A549 (cell line): ENCODE measurements at regions not wholly inside any gene's neighbourhood (a gene's known extent, or its start where the extent isn't known, plus 50 kb on each side); places are given as distances from the start of the nearest gene placed in this dataset.

Source experiments
- ATAC-seq, 2 experiments: fragments of 200-7000 bp in 1 of 2; fragments of >200 bp in 1 of 2; cut with Nextera tagmentation in 1 of 2; cut with Tn5 transposase in 1 of 2; 3 replicates each; pipeline versions ENCODE4 v1.8.0 to v1.9.1; 2018 to 2020; ENCODE audit warnings: mild to moderate bottlenecking in 1 of 2, moderate library complexity in 1 of 2
- CTCF ChIA-PET: fragments of 300-600 bp; sonication (Branson Sonifier 250); formaldehyde crosslinking; extraction: SDS; loops from one replicate; lab custom pipeline; 2021; ENCODE audit warnings: antibody characterized with exemption, inconsistent platforms; lab: Yijun Ruan, JAX
- POLR2A ChIA-PET: fragments of 350-600 bp; formaldehyde crosslinking; extraction: SDS; loops from one replicate; lab custom pipeline; 2021; ENCODE audit warnings: antibody characterized with exemption, inconsistent platforms; lab: Yijun Ruan, JAX
- DNase-seq, 2 experiments: peaks; one replicate each; pipeline versions ENCODE4 v3.0.0 to v3.0.0-alpha.2; 2011 to 2016; ENCODE audit warnings: low read depth in 1 of 2, low spot score in 1 of 2
- FAIRE-seq: peaks from 2 replicates; lab custom pipeline; 2011; peaks lifted over from hg19 to GRCh38; lab: Jason Lieb, UNC
- H3K27ac ChIP-seq, 2 experiments: fragments of >200 bp; sonication (Bioruptor Twin); formaldehyde crosslinking; 3 replicates each; pipeline ENCODE4 v1.5.1; 2016 to 2017
- H3K4me1 ChIP-seq: fragments of >200 bp; sonication (Bioruptor Twin); formaldehyde crosslinking; 3 replicates; pipeline ENCODE4 v1.6.1; 2016
- H3K4me2 ChIP-seq: fragments of >200 bp; sonication (Bioruptor Twin); formaldehyde crosslinking; 3 replicates; pipeline ENCODE4 v1.6.1; 2016
- H3K4me3 ChIP-seq: fragments of >200 bp; sonication (Bioruptor Twin); formaldehyde crosslinking; 3 replicates; pipeline ENCODE4 v1.5.1; 2016
- H3K9me3 ChIP-seq: fragments of >200 bp; sonication (Bioruptor Twin); formaldehyde crosslinking; 3 replicates; pipeline ENCODE4 v1.6.1; 2016
- BCL3 ChIP-seq: fragments of >200 bp; sonication (Bioruptor Twin); formaldehyde crosslinking; IDR thresholded peaks from 3 replicates; pipeline ENCODE4 v1.6.1; 2016
- CBX2 ChIP-seq: fragments of 200-600 bp; sonication (generic); IDR thresholded peaks from 2 replicates; pipeline ENCODE4 v1.6.1; 2016; ENCODE audit warnings: low read depth, mild to moderate bottlenecking, borderline replicate concordance
- CBX8 ChIP-seq: fragments of 200-600 bp; sonication (generic); IDR thresholded peaks from 2 replicates; pipeline ENCODE4 v1.6.1; 2016
- EHMT2 ChIP-seq: fragments of 200-600 bp; sonication (generic); IDR thresholded peaks from 2 replicates; pipeline ENCODE4 v1.6.1; 2016; ENCODE audit warnings: antibody characterized with exemption, low read depth, mild to moderate bottlenecking, moderate library complexity
- EP300 ChIP-seq, 2 experiments: fragments of >200 bp; sonication (Bioruptor Twin); formaldehyde crosslinking; IDR thresholded peaks; 2 replicates in 1 of 2; 3 replicates in 1 of 2; pipeline ENCODE4 v1.6.1; 2016 to 2017
- ESRRA ChIP-seq: fragments of 150-350 bp; IDR thresholded peaks from 2 replicates; pipeline ENCODE4 v1.6.1; 2014; ENCODE audit warnings: mild to moderate bottlenecking, low read length, borderline replicate concordance
- FOSL2 ChIP-seq, 2 experiments: fragments of 450-650 bp in 1 of 2; fragments of >200 bp in 1 of 2; sonication (Bioruptor Twin) in 1 of 2; formaldehyde crosslinking; IDR thresholded peaks; 2 replicates each; pipeline versions ENCODE4 v1.5.0 to v1.6.1; 2016 to 2020; ENCODE audit warnings: mild to moderate bottlenecking in 1 of 2, moderate library complexity in 1 of 2
- GATA3 ChIP-seq: IDR thresholded peaks from 2 replicates; pipeline ENCODE4 v1.6.1; 2012; ENCODE audit warnings: borderline replicate concordance
- HDAC2 ChIP-seq: fragments of 200-600 bp; sonication (generic); IDR thresholded peaks from 2 replicates; pipeline ENCODE4 v1.6.1; 2016
- HES2 ChIP-seq: fragments of >200 bp; sonication (Bioruptor Twin); formaldehyde crosslinking; IDR thresholded peaks from 2 replicates; pipeline ENCODE4 v1.6.1; 2016
- JUN ChIP-seq, 2 experiments: fragments of >200 bp; sonication (Bioruptor Twin); formaldehyde crosslinking; IDR thresholded peaks; 2 replicates in 1 of 2; 3 replicates in 1 of 2; pipeline ENCODE4 v1.6.1; 2016 to 2017
- MAX ChIP-seq: IDR thresholded peaks from 2 replicates; pipeline ENCODE4 v1.6.1; 2012
- MAZ ChIP-seq: fragments of 150-350 bp; IDR thresholded peaks from 2 replicates; pipeline ENCODE4 v1.6.1; 2014; ENCODE audit warnings: antibody characterized with exemption, low read depth, low read length, borderline replicate concordance
- NFE2L2 ChIP-seq: fragments of 150-350 bp; conservative IDR thresholded peaks from 2 replicates; pipeline ENCODE4 v1.6.1; 2014; ENCODE audit warnings: low read length
- PBX3 ChIP-seq: IDR thresholded peaks from 2 replicates; pipeline ENCODE4 v1.6.1; 2012
- PHF8 ChIP-seq: fragments of 200-600 bp; sonication (generic); IDR thresholded peaks from 2 replicates; pipeline ENCODE4 v1.6.1; 2016; ENCODE audit warnings: low read depth, mild to moderate bottlenecking, antibody characterized with exemption, moderate library complexity, borderline replicate concordance
- SREBF2 ChIP-seq: fragments of 450-650 bp; IDR thresholded peaks from 2 replicates; pipeline ENCODE4 v1.6.1; 2014; ENCODE audit warnings: mild to moderate bottlenecking, moderate library complexity
- TFCP2L1 ChIP-seq: fragments of 250-450 bp; sonication (Bioruptor Pico); IDR thresholded peaks from 2 replicates; pipeline ENCODE4 v1.5.0; 2021; ENCODE audit warnings: mild to moderate bottlenecking
- TP53 ChIP-seq: fragments of 250-450 bp; sonication (Bioruptor Pico); IDR thresholded peaks from 2 replicates; pipeline ENCODE4 v1.5.0; 2021; ENCODE audit warnings: mild to moderate bottlenecking, moderate library complexity
- ZFP36 ChIP-seq: fragments of 450-650 bp; IDR thresholded peaks from 2 replicates; pipeline ENCODE4 v1.6.1; 2014; ENCODE audit warnings: borderline replicate concordance; ENCODE audit not compliant: partially characterized antibody
- ZNF302 ChIP-seq: fragments of 250-450 bp; sonication (Bioruptor Pico); IDR thresholded peaks from 2 replicates; pipeline ENCODE4 v1.9.0; 2021; ENCODE audit warnings: inconsistent platforms, mild to moderate bottlenecking, moderate library complexity
- ZSCAN20 ChIP-seq: fragments of 250-450 bp; sonication (Bioruptor Pico); IDR thresholded peaks from 2 replicates; pipeline ENCODE4 v1.8.0; 2022; ENCODE audit warnings: mild to moderate bottlenecking, moderate library complexity
- WGBS: methylation state at CpG from one replicate; pipeline ENCODE4 v1.1.6; 2017; ENCODE audit errors: missing lambda C conversion rate; 5-methylcytosine and 5-hydroxymethylcytosine counted together

GRCh38 chr6:165752451-165752850, 89.4 kb upstream of the PDE10A start:
- no peak for FAIRE-seq
- TF ChIP-seq PBX3 (no peak), BCL3 (no peak), TFCP2L1 (CRISPR knock-in tag) (no peak), NFE2L2 (no peak), HES2 (no peak), ZFP36 (no peak), CBX2 (no peak)
- TF ChIP-seq, all 56 proteins: peak for 0
- ChIA-PET POLR2A (no interaction called here), CTCF (no interaction called here)
- ATAC-seq (no peak), DNase-seq (no peak)
- H3K4me1 ChIP-seq = no peaks in the 10 kb centered on the region
- no peak overlapping the region for H3K4me2 ChIP-seq
- no peak overlapping the region for H3K4me3 ChIP-seq
- 96% methylated on average over 3 of the region's 3 CpGs for WGBS
- H3K9me3 ChIP-seq = no peaks in the 10 kb centered on the region
- no peak overlapping the region for H3K27ac ChIP-seq

GRCh38 chr6:165751486-165751885, 88.4 kb upstream of the PDE10A start:
- Histone ChIP-seq H3K4me2 (no peak overlapping the region), H3K9me3 (no peaks in the 10 kb centered on the region), H3K4me3 (no peak overlapping the region), H3K27ac (no peak overlapping the region)
- ChIA-PET CTCF (no interaction called here), POLR2A (no interaction called here)
- FAIRE-seq = no peak
- no peak for DNase-seq
- no peak for TF ChIP-seq EHMT2
- TF ChIP-seq MAZ = no peak
- TF ChIP-seq EP300 (IDR thresholded peaks at IDR 0.05) = no peak
- TF ChIP-seq PHF8 = no peak
- TF ChIP-seq FOSL2 (IDR thresholded peaks at IDR 0.05) = no peak
- TF ChIP-seq FOSL2 (CRISPR knock-in tag; IDR thresholded peaks at IDR 0.05) = no peak
- no peak for TF ChIP-seq PBX3
- TF ChIP-seq, all 56 proteins: peak for 0
- H3K4me1 ChIP-seq = no peaks in the 10 kb centered on the region
- WGBS = 92% methylated on average over 7 of the region's 7 CpGs
- no peak for ATAC-seq

GRCh38 chr6:165749163-165749562, 86.1 kb upstream of the PDE10A start:
- CTCF ChIA-PET = no interaction called here
- DNase-seq (no peak), ATAC-seq (no peak), FAIRE-seq (no peak)
- POLR2A ChIA-PET = no interaction called here
- Histone ChIP-seq H3K4me3 (no peak overlapping the region), H3K9me3 (no peaks in the 10 kb centered on the region), H3K27ac (no peak overlapping the region), H3K4me1 (no peaks in the 10 kb centered on the region), H3K4me2 (no peak overlapping the region)
- no peak for TF ChIP-seq TP53 (CRISPR knock-in tag)
- no peak for TF ChIP-seq MAX
- no peak for TF ChIP-seq HDAC2
- no peak for TF ChIP-seq JUN (IDR thresholded peaks at IDR 0.05)
- no peak for TF ChIP-seq SREBF2
- TF ChIP-seq ZNF302 (CRISPR knock-in tag) = no peak
- TF ChIP-seq GATA3 = no peak
- TF ChIP-seq CBX8 = no peak
- no peak for TF ChIP-seq ZSCAN20 (CRISPR knock-in tag)
- TF ChIP-seq ESRRA = no peak
- TF ChIP-seq NFE2L2 = no peak
